ENCODE measurements at regions not wholly inside any gene's neighbourhood (a gene's known extent, or its start where the extent isn't known, plus 50 kb on each side); places are given as distances from the start of the nearest gene placed in this dataset.
"Not testable (repeated sequence)": the region's sequence is repeated elsewhere in the genome, so short reads cannot be mapped to it uniquely, and the experiment has no call there.

- H3K9me3 ChIP-seq (ENCODE audit: insufficient read depth, low read length): peaks cover 12% of the 10 kb centered on the region
- no peak overlapping the region for H3K9ac ChIP-seq (ENCODE audit: insufficient read length, low read depth)
- TF ChIP-seq SUZ12 (IDR thresholded peaks at IDR 0.05; ENCODE audit: extremely low read depth, insufficient read depth, insufficient read length): no peak
- TF ChIP-seq YY1 (IDR thresholded peaks at IDR 0.05; ENCODE audit: insufficient read depth, insufficient read length): no peak
- no peak for TF ChIP-seq ZNF274 (IDR thresholded peaks at IDR 0.05; ENCODE audit: low read depth, low read length)
- no peaks in the 10 kb centered on the region for H3K4me1 ChIP-seq (ENCODE audit: insufficient read depth, insufficient read length)
- H3K36me3 ChIP-seq (ENCODE audit: insufficient read depth, insufficient read length, low read length): no peaks in the 10 kb centered on the region
- DNase-seq (ENCODE audit: low read depth, low spot score): no peak
- no peak overlapping the region for H3K4me3 ChIP-seq (ENCODE audit: insufficient read length, low read depth)
- no peaks in the 10 kb centered on the region for H3K27me3 ChIP-seq (ENCODE audit: insufficient read depth, insufficient read length)
Observed at GRCh38 chr1:60697204-60697994, 385.0 kb upstream of the NFIA start.

- TF ChIP-seq SUZ12 (IDR thresholded peaks at IDR 0.05; ENCODE audit: extremely low read depth, insufficient read depth, insufficient read length) (no peak), YY1 (IDR thresholded peaks at IDR 0.05; ENCODE audit: insufficient read depth, insufficient read length) (no peak), ZNF274 (IDR thresholded peaks at IDR 0.05; ENCODE audit: low read depth, low read length) (no peak)
- Histone ChIP-seq H3K4me1 (ENCODE audit: insufficient read depth, insufficient read length) (no peaks in the 10 kb centered on the region), H3K27me3 (ENCODE audit: insufficient read depth, insufficient read length) (no peaks in the 10 kb centered on the region), H3K36me3 (ENCODE audit: insufficient read depth, insufficient read length, low read length) (no peaks in the 10 kb centered on the region), H3K9me3 (ENCODE audit: insufficient read depth, low read length) (peaks cover 12% of the 10 kb centered on the region), H3K4me3 (ENCODE audit: insufficient read length, low read depth) (no peak overlapping the region), H3K9ac (ENCODE audit: insufficient read length, low read depth) (no peak overlapping the region)
- no peak for DNase-seq (ENCODE audit: low read depth, low spot score)
Observed at GRCh38 chr1:60696512-60696911, 385.8 kb upstream of the NFIA start.

- H3K36me3 ChIP-seq (ENCODE audit: insufficient read depth, insufficient read length, low read length): no peaks in the 10 kb centered on the region
- H3K9me3 ChIP-seq (ENCODE audit: insufficient read depth, low read length): peaks cover 12% of the 10 kb centered on the region
- no peak overlapping the region for H3K9ac ChIP-seq (ENCODE audit: insufficient read length, low read depth)
- no peaks in the 10 kb centered on the region for H3K27me3 ChIP-seq (ENCODE audit: insufficient read depth, insufficient read length)
- no peak for DNase-seq (ENCODE audit: low read depth, low spot score)
- no peak for TF ChIP-seq ZNF274 (IDR thresholded peaks at IDR 0.05; ENCODE audit: low read depth, low read length)
- no peak for TF ChIP-seq YY1 (IDR thresholded peaks at IDR 0.05; ENCODE audit: insufficient read depth, insufficient read length)
- no peak for TF ChIP-seq SUZ12 (IDR thresholded peaks at IDR 0.05; ENCODE audit: extremely low read depth, insufficient read depth, insufficient read length)
- H3K4me3 ChIP-seq (ENCODE audit: insufficient read length, low read depth): no peak overlapping the region
- H3K4me1 ChIP-seq (ENCODE audit: insufficient read depth, insufficient read length): no peaks in the 10 kb centered on the region
Observed at GRCh38 chr1:60695716-60696171, 386.6 kb upstream of the NFIA start.

GRCh38 chr1:60694980-60695379, 387.4 kb upstream of the NFIA start:
- Histone ChIP-seq H3K27me3 (ENCODE audit: insufficient read depth, insufficient read length) (no peaks in the 10 kb centered on the region), H3K4me1 (ENCODE audit: insufficient read depth, insufficient read length) (no peaks in the 10 kb centered on the region), H3K4me3 (ENCODE audit: insufficient read length, low read depth) (no peak overlapping the region), H3K9ac (ENCODE audit: insufficient read length, low read depth) (no peak overlapping the region), H3K9me3 (ENCODE audit: insufficient read depth, low read length) (peaks cover 12% of the 10 kb centered on the region), H3K36me3 (ENCODE audit: insufficient read depth, insufficient read length, low read length) (no peaks in the 10 kb centered on the region)
- TF ChIP-seq ZNF274 (IDR thresholded peaks at IDR 0.05; ENCODE audit: low read depth, low read length) (no peak), YY1 (IDR thresholded peaks at IDR 0.05; ENCODE audit: insufficient read depth, insufficient read length) (no peak), SUZ12 (IDR thresholded peaks at IDR 0.05; ENCODE audit: extremely low read depth, insufficient read depth, insufficient read length) (no peak)
- DNase-seq (ENCODE audit: low read depth, low spot score): no peak

- H3K27me3 ChIP-seq (ENCODE audit: insufficient read depth, insufficient read length): no peaks in the 10 kb centered on the region
- peaks cover 12% of the 10 kb centered on the region for H3K9me3 ChIP-seq (ENCODE audit: insufficient read depth, low read length)
- no peak overlapping the region for H3K9ac ChIP-seq (ENCODE audit: insufficient read length, low read depth)
- H3K4me1 ChIP-seq (ENCODE audit: insufficient read depth, insufficient read length): no peaks in the 10 kb centered on the region
- H3K36me3 ChIP-seq (ENCODE audit: insufficient read depth, insufficient read length, low read length): no peaks in the 10 kb centered on the region
- H3K4me3 ChIP-seq (ENCODE audit: insufficient read length, low read depth): no peak overlapping the region
- DNase-seq (ENCODE audit: low read depth, low spot score): no peak
- TF ChIP-seq YY1 (IDR thresholded peaks at IDR 0.05; ENCODE audit: insufficient read depth, insufficient read length) (no peak), ZNF274 (IDR thresholded peaks at IDR 0.05; ENCODE audit: low read depth, low read length) (no peak), SUZ12 (IDR thresholded peaks at IDR 0.05; ENCODE audit: extremely low read depth, insufficient read depth, insufficient read length) (no peak)
Observed at GRCh38 chr1:60692031-60692430, 390.3 kb upstream of the NFIA start.

- not testable (repeated sequence) for H3K27me3 ChIP-seq (ENCODE audit: insufficient read depth, insufficient read length); H3K36me3 ChIP-seq (ENCODE audit: insufficient read depth, insufficient read length, low read length); H3K9ac ChIP-seq (ENCODE audit: insufficient read length, low read depth); H3K4me1 ChIP-seq (ENCODE audit: insufficient read depth, insufficient read length); H3K9me3 ChIP-seq (ENCODE audit: insufficient read depth, low read length); DNase-seq (ENCODE audit: low read depth, low spot score); H3K4me3 ChIP-seq (ENCODE audit: insufficient read length, low read depth)
Observed at GRCh38 chr1:60688221-60688620, 394.1 kb upstream of the NFIA start.

- TF ChIP-seq SUZ12 (IDR thresholded peaks at IDR 0.05; ENCODE audit: extremely low read depth, insufficient read depth, insufficient read length) (no peak), ZNF274 (IDR thresholded peaks at IDR 0.05; ENCODE audit: low read depth, low read length) (no peak), YY1 (IDR thresholded peaks at IDR 0.05; ENCODE audit: insufficient read depth, insufficient read length) (no peak)
- H3K27me3 ChIP-seq (ENCODE audit: insufficient read depth, insufficient read length): no peaks in the 10 kb centered on the region
Observed at GRCh38 chr1:60681095-60681860, 401.1 kb upstream of the NFIA start.

More at GRCh38 chr1:60681095-60681860, 401.1 kb upstream of the NFIA start:
- no peaks in the 10 kb centered on the region for H3K36me3 ChIP-seq (ENCODE audit: insufficient read depth, insufficient read length, low read length)
- H3K4me1 ChIP-seq (ENCODE audit: insufficient read depth, insufficient read length): no peaks in the 10 kb centered on the region
- no peak for DNase-seq (ENCODE audit: low read depth, low spot score)
- H3K9ac ChIP-seq (ENCODE audit: insufficient read length, low read depth): no peak overlapping the region
- no peaks in the 10 kb centered on the region for H3K9me3 ChIP-seq (ENCODE audit: insufficient read depth, low read length)
- no peak overlapping the region for H3K4me3 ChIP-seq (ENCODE audit: insufficient read length, low read depth)
